Smooth muscle cell (in vitro differentiated cells): ENCODE measurements at regions not wholly inside any gene's neighbourhood (a gene's known extent, or its start where the extent isn't known, plus 50 kb on each side); places are given as distances from the start of the nearest gene placed in this dataset.
A peak's percentile ranks its signal among the peaks of the same experiment; 100 is the strongest.

ENCODE experiments used
- DNase-seq: peaks from one replicate; lab custom pipeline; 2025; ENCODE audit not compliant: unreplicated experiment; lab: John Stamatoyannopoulos, UW
- H2AFZ ChIP-seq: fragments of 200-600 bp; sonication (generic); 2 replicates; pipeline ENCODE4 v1.6.0; 2016; ENCODE audit warnings: antibody characterized with exemption, low read depth, mild to moderate bottlenecking
- H3F3A ChIP-seq: fragments of 200-600 bp; sonication (generic); 2 replicates; pipeline ENCODE4 v1.6.0; 2017; ENCODE audit warnings: antibody characterized with exemption, low read depth
- H3K27ac ChIP-seq: fragments of 200-600 bp; sonication (generic); 2 replicates; pipeline ENCODE4 v1.5.1; 2016; ENCODE audit warnings: low read depth, mild to moderate bottlenecking
- H3K27me3 ChIP-seq: fragments of 200-600 bp; sonication (generic); 2 replicates; pipeline ENCODE4 v1.6.1; 2016; ENCODE audit warnings: low read depth, mild to moderate bottlenecking
- H3K36me3 ChIP-seq: fragments of 200-600 bp; sonication (generic); 2 replicates; pipeline ENCODE4 v1.5.1; 2016; ENCODE audit warnings: low read depth
- H3K4me1 ChIP-seq: fragments of 200-600 bp; sonication (generic); 2 replicates; pipeline ENCODE4 v1.5.1; 2016; ENCODE audit warnings: low read depth
- H3K4me2 ChIP-seq: fragments of 200-600 bp; sonication (generic); 2 replicates; pipeline ENCODE4 v1.6.0; 2016; ENCODE audit warnings: mild to moderate bottlenecking
- H3K4me3 ChIP-seq: fragments of 200-600 bp; sonication (generic); 2 replicates; pipeline ENCODE4 v1.5.1; 2016; ENCODE audit warnings: mild to moderate bottlenecking
- H3K79me2 ChIP-seq: fragments of 200-600 bp; sonication (generic); 2 replicates; pipeline ENCODE4 v1.6.0; 2016; ENCODE audit warnings: low read depth, mild to moderate bottlenecking
- H3K9ac ChIP-seq: fragments of 200-600 bp; sonication (generic); 2 replicates; pipeline ENCODE4 v1.6.0; 2016; ENCODE audit warnings: low read depth
- H3K9me3 ChIP-seq: fragments of 200-600 bp; sonication (generic); replicated peaks from 2 replicates; pipeline ENCODE4 v1.5.1; 2016; ENCODE audit warnings: low read depth
- H4K20me1 ChIP-seq: fragments of 200-600 bp; sonication (generic); 2 replicates; pipeline ENCODE4 v1.6.0; 2016; ENCODE audit warnings: low read depth
- CTCF ChIP-seq: fragments of 200-600 bp; sonication (generic); IDR thresholded peaks from 2 replicates; pipeline ENCODE4 v1.5.1; 2017; ENCODE audit warnings: borderline replicate concordance, mild to moderate bottlenecking, antibody characterized with exemption; ENCODE audit not compliant: insufficient read depth, poor library complexity, severe bottlenecking
- WGBS: methylation state at CpG from one replicate; pipeline ENCODE4 v1.1.7; 2016; ENCODE audit warnings: low lambda C conversion rate; 5-methylcytosine and 5-hydroxymethylcytosine counted together

- no peak overlapping the region for H3K4me3 ChIP-seq
- H3K36me3 ChIP-seq = no peaks in the 10 kb centered on the region
- H3K4me2 ChIP-seq = no peak overlapping the region
- H3F3A ChIP-seq = no peaks in the 10 kb centered on the region
- no peak for TF ChIP-seq CTCF
- peak overlapping the region; percentile 37 for H3K27ac ChIP-seq
- WGBS = 53% methylated on average over 4 of the region's 4 CpGs
- DNase-seq = no peak
- H3K4me1 ChIP-seq = no peaks in the 10 kb centered on the region
- H3K9ac ChIP-seq = no peak overlapping the region
- no peaks in the 10 kb centered on the region for H3K9me3 ChIP-seq
- H3K79me2 ChIP-seq = no peaks in the 10 kb centered on the region
- H4K20me1 ChIP-seq = no peaks in the 10 kb centered on the region
- H2AFZ ChIP-seq = no peak overlapping the region
- no peaks in the 10 kb centered on the region for H3K27me3 ChIP-seq
Measured at GRCh38 chr14:34043627-34044372, 92.9 kb upstream of the EGLN3 start.

GRCh38 chr14:34041220-34041619 is 90.3 kb upstream of the EGLN3 start:
- 84% methylated on average over 2 of the region's 2 CpGs for WGBS
- DNase-seq = no peak

GRCh38 chr14:34040766-34041165 is 89.9 kb upstream of the EGLN3 start:
- no peaks in the 10 kb centered on the region for H3K79me2 ChIP-seq
- no peaks in the 10 kb centered on the region for H4K20me1 ChIP-seq
- H2AFZ ChIP-seq = no peak overlapping the region
- H3K36me3 ChIP-seq = no peaks in the 10 kb centered on the region
- no peak overlapping the region for H3K4me2 ChIP-seq
- H3K27ac ChIP-seq = no peak overlapping the region
- no peaks in the 10 kb centered on the region for H3K4me1 ChIP-seq
- DNase-seq = no peak
- no peaks in the 10 kb centered on the region for H3K27me3 ChIP-seq
- no peak for TF ChIP-seq CTCF
- H3K9me3 ChIP-seq = no peaks in the 10 kb centered on the region
- no peak overlapping the region for H3K4me3 ChIP-seq
- no peak overlapping the region for H3K9ac ChIP-seq
- no peaks in the 10 kb centered on the region for H3F3A ChIP-seq

More at GRCh38 chr14:34041220-34041619, 90.3 kb upstream of the EGLN3 start:
- H3K4me2 ChIP-seq = no peak overlapping the region
- no peaks in the 10 kb centered on the region for H3K9me3 ChIP-seq
- no peak overlapping the region for H2AFZ ChIP-seq
- no peaks in the 10 kb centered on the region for H3F3A ChIP-seq
- H3K27me3 ChIP-seq = no peaks in the 10 kb centered on the region
- H3K4me1 ChIP-seq = no peaks in the 10 kb centered on the region
- no peaks in the 10 kb centered on the region for H3K79me2 ChIP-seq
- no peak overlapping the region for H3K27ac ChIP-seq
- no peaks in the 10 kb centered on the region for H4K20me1 ChIP-seq
- no peaks in the 10 kb centered on the region for H3K36me3 ChIP-seq
- TF ChIP-seq CTCF = no peak
- H3K4me3 ChIP-seq = no peak overlapping the region
- H3K9ac ChIP-seq = no peak overlapping the region

GRCh38 chr14:34039428-34040047 is 88.7 kb upstream of the EGLN3 start:
- DNase-seq = no peak
- Histone ChIP-seq H3K27me3 (no peaks in the 10 kb centered on the region), H2AFZ (no peak overlapping the region), H3K9me3 (no peaks in the 10 kb centered on the region), H3K4me2 (no peak overlapping the region), H3F3A (no peaks in the 10 kb centered on the region), H3K4me3 (no peak overlapping the region), H3K36me3 (no peaks in the 10 kb centered on the region), H4K20me1 (no peaks in the 10 kb centered on the region), H3K9ac (no peak overlapping the region), H3K79me2 (no peaks in the 10 kb centered on the region), H3K4me1 (no peaks in the 10 kb centered on the region), H3K27ac (no peak overlapping the region)
- 75% methylated on average over 3 of the region's 3 CpGs for WGBS
- TF ChIP-seq CTCF = no peak
